Inferior parietal cortex (tissue), 1 donor: ENCODE measurements at regions not wholly inside any gene's neighbourhood (a gene's known extent, or its start where the extent isn't known, plus 50 kb on each side); places are given as distances from the start of the nearest gene placed in this dataset.

Experiments
- DNase-seq: peaks from one replicate; pipeline ENCODE4 v3.0.0-alpha.2; 2016; ENCODE audit errors: extremely low spot score

DNA sequence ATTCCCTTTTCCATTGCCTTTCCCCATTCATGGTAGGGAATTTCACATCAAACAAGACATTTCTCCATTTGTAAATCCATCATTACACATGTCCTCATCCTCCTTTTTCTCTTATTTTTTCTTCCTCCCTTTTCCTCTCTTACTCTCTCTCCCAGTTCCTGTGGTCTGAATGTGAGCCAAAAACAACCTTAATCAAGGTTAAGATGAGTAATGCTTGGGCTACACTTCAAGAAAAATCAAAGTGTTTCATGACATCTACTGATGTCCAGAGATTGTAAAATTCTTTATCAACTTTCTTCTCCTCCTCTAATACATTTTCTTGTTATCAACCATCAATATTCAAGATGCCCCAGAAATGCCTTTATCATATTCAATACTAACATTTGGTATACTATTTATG is 172.5 kb upstream of the PRNP start:
- DNase-seq = no peak

DNA sequence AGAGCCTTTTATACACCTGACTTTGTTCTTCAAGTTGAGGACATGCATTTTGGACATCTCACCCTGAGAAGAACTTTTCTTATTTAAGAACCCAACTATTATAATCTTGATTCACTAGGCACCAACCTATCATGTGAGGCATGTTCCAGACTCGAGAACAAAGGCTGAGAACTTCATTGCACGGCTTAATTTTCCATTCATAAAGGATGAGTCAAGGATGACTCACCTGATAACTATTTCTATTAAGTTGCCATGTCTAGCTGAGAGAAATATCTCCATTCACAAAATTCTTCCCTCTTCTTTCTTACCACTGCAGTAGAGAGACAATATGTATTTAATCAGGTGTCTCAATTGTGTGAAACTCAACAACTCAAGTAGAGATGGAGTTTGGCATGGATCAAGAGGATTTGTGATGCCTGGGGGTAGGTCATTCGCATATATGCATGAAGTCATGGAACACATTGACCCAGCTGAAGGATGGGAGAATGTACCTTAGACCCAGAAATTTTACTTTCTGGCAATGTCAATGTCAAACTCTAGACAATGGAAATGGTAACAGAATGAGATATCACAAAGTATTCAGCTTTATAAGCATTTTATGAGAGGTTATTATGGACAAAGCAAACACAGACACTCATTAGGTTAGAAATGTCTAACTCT is 173.2 kb upstream of the PRNP start:
- DNase-seq = no peak

DNA sequence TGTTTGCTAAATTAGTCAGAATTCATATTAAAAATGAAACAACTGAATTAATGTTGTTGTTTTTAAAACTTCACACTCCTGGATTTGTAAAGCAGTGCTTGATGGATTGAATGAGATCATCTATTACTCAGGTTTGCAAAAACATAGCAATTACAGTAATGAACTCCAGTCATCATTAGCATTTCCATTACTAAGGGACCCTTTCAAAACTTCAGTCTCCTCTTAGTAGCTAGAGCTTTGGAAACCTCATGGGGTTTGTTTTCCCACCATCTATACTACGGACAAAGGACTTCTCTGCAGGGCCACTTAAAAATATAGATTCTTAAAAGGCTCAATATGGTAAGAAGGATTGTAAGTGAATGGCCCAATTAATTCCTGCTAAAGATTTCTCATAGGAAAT is 174.5 kb upstream of the PRNP start:
- DNase-seq = no peak

GRCh38 chr20:4509825-4510522 is 176.3 kb upstream of the PRNP start:
- DNase-seq = no peak

DNA sequence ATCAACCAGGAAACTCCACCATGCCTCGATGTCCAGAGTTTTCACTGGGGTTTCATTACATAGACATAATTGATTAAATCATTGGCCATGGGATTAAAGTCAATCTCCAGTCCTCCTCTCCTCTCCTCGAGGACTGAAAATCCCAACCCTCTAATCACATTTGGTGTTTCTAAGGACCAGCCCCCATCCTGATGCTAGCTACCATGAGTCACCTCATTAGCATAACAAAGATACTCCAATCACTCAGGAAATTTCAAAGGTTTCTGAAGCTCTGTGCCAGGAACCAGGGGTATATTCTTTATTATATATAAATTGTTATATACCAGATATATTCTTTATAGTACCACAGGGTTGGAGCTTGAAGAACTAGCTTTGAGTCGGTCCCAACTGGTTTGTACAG is 177.5 kb upstream of the PRNP start:
- no peak for DNase-seq

GRCh38 chr20:4507288-4507719 is 179.0 kb upstream of the PRNP start:
- no peak for DNase-seq

GRCh38 chr20:4504814-4505213 is 181.4 kb upstream of the PRNP start:
- DNase-seq = no peak

DNA sequence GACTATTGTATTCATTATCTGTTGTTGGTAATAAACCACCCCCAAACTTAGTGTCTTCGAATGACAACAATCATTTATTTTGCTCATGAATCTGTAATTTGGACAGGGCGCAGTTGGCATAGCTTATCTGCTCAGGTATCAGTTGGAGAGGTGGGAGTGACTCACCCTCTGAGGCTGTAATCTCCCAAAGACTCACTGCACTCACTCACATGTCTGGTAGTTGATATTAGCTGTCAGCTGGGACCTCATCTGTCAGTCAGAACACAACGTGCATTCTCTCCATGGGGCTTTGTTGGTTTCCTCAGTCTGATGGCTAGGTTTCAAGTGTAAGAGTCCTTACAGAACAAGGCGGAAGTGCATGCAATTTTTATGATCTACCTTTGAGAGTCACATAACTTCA is 183.5 kb upstream of the PRNP start:
- no peak for DNase-seq

DNA sequence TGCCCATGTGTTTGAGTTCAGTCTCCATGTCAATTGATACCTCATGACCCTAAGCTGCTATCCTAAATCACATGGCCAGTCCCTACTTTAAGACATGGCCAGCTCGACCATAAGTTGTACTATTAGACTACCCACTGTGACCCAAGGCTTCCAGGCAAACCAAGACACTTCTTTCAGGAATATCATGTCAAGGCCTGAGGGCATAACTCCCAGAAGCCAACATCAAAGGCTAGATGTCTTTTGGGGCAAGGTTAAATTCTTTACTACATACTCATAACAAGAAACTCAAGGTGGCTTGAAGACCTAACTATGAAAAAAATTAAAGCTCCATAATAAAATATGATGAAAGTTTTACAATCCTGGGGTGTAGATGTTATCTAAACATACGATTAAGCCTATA is 192.9 kb upstream of the PRNP start:
- no peak for DNase-seq

DNA sequence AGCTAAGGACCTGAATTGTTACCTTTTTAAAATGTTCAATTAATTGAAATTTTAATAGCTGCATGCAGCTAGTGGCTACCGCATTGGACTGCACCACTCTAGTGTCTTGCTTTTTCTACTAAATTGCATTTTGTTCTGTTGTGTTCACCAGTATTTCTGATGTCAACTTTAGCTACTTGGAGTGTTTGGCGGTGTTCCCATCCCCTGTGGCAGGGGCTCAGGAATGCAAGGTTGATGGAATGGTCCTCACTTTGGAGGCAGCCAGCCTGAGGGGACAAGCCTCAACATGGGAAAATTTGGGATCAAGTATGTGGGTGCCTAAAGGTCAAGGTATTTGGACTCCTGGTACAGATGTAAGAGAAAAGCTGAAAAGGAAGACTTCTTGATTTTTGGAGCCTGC is 194.6 kb upstream of the PRNP start:
- DNase-seq = no peak

DNA sequence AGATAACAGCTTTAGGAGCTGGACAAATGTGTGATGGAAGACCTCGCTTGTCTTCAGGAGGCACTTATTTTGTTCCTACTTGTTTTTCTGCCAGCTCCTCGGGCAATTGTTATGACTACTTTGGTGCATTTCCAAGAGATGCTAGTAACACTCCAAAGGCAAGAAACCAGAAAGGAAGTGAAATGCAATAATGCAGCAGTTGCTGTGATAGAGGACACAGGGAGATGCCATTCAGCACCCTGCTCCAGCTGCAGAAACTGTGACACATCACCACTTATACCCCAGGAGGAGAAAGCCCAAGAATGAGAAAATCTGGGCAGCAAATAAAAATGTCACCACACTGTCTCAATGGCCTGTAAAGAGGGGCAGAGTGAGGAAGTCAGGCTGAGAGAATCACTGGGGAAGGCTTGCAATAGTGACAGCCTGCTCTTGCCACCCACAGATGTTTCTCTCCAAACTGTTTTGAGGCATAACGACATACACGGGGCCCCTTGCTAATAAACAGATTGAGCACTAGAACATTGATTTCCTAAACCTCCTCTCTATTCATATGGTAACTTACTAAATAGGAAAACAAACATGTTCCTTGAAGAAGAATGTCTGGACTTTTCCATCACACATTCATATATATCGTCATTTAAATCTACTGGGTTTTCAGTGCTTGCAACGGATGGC is 195.5 kb upstream of the PRNP start:
- DNase-seq = no peak

DNA sequence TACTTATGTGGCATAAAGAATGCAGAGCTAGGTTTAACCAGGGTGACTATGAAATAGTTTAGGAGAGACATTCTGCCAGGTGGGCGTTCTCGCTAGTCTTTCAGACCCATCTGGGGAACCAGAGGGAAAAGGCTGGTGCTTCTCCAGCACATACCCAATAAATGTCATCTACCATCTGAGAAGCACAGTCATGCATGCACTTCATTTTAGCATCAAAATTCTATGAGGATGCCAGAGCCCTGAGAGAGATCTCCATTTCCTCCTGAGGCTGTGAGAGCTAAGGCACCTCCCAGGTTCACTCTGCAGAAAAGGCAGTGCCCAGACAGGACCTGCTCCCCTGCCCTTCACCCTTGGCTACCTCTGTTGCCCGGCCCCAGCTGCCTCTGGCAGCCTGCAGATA is 196.2 kb upstream of the PRNP start:
- no peak for DNase-seq

- DNase-seq = no peak
These were observed 197.6 kb upstream of the PRNP start for GRCh38 chr20:4488407-4489339.

- DNase-seq = no peak
These were observed 201.8 kb upstream of the PRNP start for GRCh38 chr20:4484379-4484997.

DNA sequence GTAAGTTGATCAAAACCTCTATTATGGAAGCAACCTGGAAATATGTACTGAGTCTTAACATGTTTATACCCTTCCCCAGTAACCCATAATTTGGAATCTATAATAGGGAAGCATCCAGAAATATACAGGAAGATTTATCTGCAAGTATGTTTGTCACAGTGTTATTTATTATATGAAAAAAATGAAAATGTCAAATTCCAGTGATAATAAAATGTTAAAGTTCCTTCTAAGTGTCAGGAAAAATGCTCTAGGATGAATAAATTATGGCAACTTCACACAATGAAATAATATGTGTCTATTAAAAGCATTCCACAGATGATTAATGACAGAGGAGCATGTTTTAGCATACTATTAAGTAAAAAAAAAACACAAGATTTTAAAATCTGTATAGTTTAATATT is 202.3 kb upstream of the PRNP start:
- no peak for DNase-seq

- DNase-seq = no peak
These were observed 202.8 kb upstream of the PRNP start for GRCh38 chr20:4483486-4483885.

GRCh38 chr20:4480104-4480503 is 206.2 kb upstream of the PRNP start:
- DNase-seq = no peak

- DNase-seq = no peak
These were observed 209.3 kb upstream of the PRNP start for GRCh38 chr20:4476903-4477500.

- DNase-seq = no peak
These were observed 213.3 kb upstream of the PRNP start for GRCh38 chr20:4472906-4473305.

GRCh38 chr20:4471221-4471620 is 215.0 kb upstream of the PRNP start:
- no peak for DNase-seq

GRCh38 chr20:4470375-4470774 is 215.9 kb upstream of the PRNP start:
- DNase-seq = no peak
